Effector memory CD8-positive, alpha-beta T cell (primary cell): ENCODE measurements at regions not wholly inside any gene's neighbourhood (a gene's known extent, or its start where the extent isn't known, plus 50 kb on each side); places are given as distances from the start of the nearest gene placed in this dataset.

Source experiments
- ATAC-seq: fragments of 150-1000 bp; cut with Tn5 transposase; replicated peaks from 2 replicates; pipeline ENCODE4 v1.10.0; 2021; ENCODE audit warnings: mild to moderate bottlenecking, moderate library complexity
- DNase-seq, 3 experiments: peaks; one replicate each; pipeline ENCODE4 v3.0.0; 2021
- H3K27ac Mint-ChIP-seq, 2 donors: one replicate each; pipeline ENCODE4 v1.8.0; 2022; ENCODE audit warnings: mild to moderate bottlenecking in 2 of 2, mixed read lengths in 2 of 2, moderate library complexity in 2 of 2
- H3K27me3 Mint-ChIP-seq, 2 donors: one replicate each; pipeline ENCODE4 v1.8.0; 2022; ENCODE audit warnings: mixed read lengths in 2 of 2
- H3K36me3 Mint-ChIP-seq: one replicate; pipeline ENCODE4 v1.8.0; 2022; ENCODE audit warnings: mild to moderate bottlenecking, moderate library complexity, mixed read lengths; ENCODE audit not compliant: insufficient read depth
- H3K4me1 Mint-ChIP-seq, 2 donors: one replicate each; pipeline ENCODE4 v1.8.0; 2022; ENCODE audit warnings: low read depth in 2 of 2, mixed read lengths in 2 of 2
- H3K4me3 Mint-ChIP-seq, 2 donors: one replicate each; pipeline ENCODE4 v1.8.0; 2022; ENCODE audit warnings: mild to moderate bottlenecking in 2 of 2, mixed read lengths in 2 of 2, moderate library complexity in 2 of 2
- H3K9me3 Mint-ChIP-seq, 2 donors: one replicate each; pipeline ENCODE4 v1.8.0; 2022; ENCODE audit warnings: mixed read lengths in 2 of 2

DNA sequence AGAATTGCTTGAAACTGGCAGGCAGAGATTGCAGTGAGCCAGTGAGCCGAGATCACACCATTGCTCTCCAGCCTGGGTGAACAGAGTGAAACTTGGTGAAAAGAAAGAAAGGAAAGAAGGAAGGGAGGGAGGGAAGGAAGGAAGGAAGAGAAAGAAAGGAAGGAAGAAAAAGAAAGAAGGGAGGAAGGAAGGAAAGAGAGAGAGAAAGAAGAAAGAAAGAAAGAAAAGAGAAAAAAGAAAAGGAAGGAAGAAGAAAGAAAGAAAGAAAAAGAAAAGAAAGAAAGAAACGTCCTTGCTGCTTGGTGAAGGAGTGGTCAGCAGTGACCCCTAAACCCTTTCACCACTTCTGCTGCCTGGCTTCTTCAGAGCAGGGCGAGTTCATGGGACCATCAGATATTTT is 147.1 kb upstream of the MYO3A start:
- Mint-ChIP-seq H3K4me3 (no peak overlapping the region), H3K4me1 (no peaks in the 10 kb centered on the region)

GRCh38 chr10:25797888-25798429 is 136.1 kb upstream of the MYO3A start:
- no peak overlapping the region for H3K27ac Mint-ChIP-seq
- no peaks in the 10 kb centered on the region for H3K36me3 Mint-ChIP-seq
- H3K4me3 Mint-ChIP-seq: no peak overlapping the region
- no peak for DNase-seq
- no peak for ATAC-seq
- no peaks in the 10 kb centered on the region for H3K27me3 Mint-ChIP-seq
- peaks cover 0 to 9% of the 10 kb centered on the region in 2 donors for H3K9me3 Mint-ChIP-seq
- no peaks in the 10 kb centered on the region for H3K4me1 Mint-ChIP-seq

More for the DNA sequence above, 147.1 kb upstream of the MYO3A start:
- Mint-ChIP-seq H3K27me3 (no peaks in the 10 kb centered on the region), H3K9me3 (peaks cover 0 to 2% of the 10 kb centered on the region in 2 donors), H3K36me3 (no peaks in the 10 kb centered on the region), H3K27ac (no peak overlapping the region)
- ATAC-seq: no peak
- DNase-seq: no peak

DNA sequence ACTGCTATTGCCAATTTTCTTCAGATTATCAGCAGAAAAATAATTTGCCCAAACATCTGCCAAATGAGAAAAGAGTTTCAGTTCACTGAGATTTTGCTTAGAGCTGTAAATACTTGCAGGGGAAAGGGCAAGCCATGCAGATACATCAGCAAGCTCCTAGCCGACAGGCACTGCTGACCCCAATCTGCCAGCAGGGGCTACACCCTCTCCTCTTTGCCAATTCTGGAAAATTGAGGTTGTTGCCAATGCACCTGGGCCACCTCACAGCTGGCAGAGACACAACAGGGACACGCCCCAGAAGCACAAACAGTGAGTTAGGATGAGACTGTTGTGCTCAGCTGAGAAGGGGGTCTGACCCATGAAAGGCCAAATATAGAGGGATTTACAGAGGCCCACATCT is 129.5 kb upstream of the MYO3A start:
- no peak for DNase-seq
- peaks cover 0 to 2% of the 10 kb centered on the region in 2 donors for H3K9me3 Mint-ChIP-seq
- H3K36me3 Mint-ChIP-seq: no peaks in the 10 kb centered on the region
- no peak overlapping the region for H3K27ac Mint-ChIP-seq
- no peak overlapping the region for H3K4me3 Mint-ChIP-seq
- ATAC-seq: no peak
- H3K4me1 Mint-ChIP-seq: no peaks in the 10 kb centered on the region
- no peaks in the 10 kb centered on the region for H3K27me3 Mint-ChIP-seq

DNA sequence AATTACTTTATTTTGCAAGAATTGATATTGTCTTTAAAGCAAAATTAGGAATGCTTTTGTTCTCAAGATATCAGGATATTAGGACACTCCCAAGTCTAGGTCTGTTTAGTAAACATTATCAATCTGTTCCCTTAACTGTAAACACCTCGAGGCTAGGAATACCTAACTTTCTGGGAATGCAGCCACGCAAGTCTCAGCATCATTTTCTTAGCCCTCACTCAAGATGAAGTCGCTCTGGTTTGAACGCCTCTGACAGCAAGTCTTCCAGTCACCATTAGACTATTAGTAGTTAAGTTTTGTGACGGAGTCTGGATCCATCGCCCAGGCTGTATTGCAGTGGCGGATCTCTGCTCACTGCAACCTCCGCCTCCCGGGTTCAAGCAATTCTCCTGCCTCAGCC is 128.0 kb upstream of the MYO3A start:
- Mint-ChIP-seq H3K27me3 (no peaks in the 10 kb centered on the region), H3K4me1 (no peaks in the 10 kb centered on the region), H3K4me3 (no peak overlapping the region), H3K27ac (no peak overlapping the region), H3K36me3 (no peaks in the 10 kb centered on the region), H3K9me3 (peaks cover 0 to 2% of the 10 kb centered on the region in 2 donors)
- ATAC-seq (no peak), DNase-seq (no peak)

GRCh38 chr10:25808372-25808771 is 125.7 kb upstream of the MYO3A start:
- H3K4me3 Mint-ChIP-seq: no peak overlapping the region
- H3K9me3 Mint-ChIP-seq: peaks cover 0 to 2% of the 10 kb centered on the region in 2 donors
- no peaks in the 10 kb centered on the region for H3K4me1 Mint-ChIP-seq
- no peaks in the 10 kb centered on the region for H3K36me3 Mint-ChIP-seq
- H3K27me3 Mint-ChIP-seq: no peaks in the 10 kb centered on the region
- no peak overlapping the region for H3K27ac Mint-ChIP-seq
- DNase-seq (no peak), ATAC-seq (no peak)

DNA sequence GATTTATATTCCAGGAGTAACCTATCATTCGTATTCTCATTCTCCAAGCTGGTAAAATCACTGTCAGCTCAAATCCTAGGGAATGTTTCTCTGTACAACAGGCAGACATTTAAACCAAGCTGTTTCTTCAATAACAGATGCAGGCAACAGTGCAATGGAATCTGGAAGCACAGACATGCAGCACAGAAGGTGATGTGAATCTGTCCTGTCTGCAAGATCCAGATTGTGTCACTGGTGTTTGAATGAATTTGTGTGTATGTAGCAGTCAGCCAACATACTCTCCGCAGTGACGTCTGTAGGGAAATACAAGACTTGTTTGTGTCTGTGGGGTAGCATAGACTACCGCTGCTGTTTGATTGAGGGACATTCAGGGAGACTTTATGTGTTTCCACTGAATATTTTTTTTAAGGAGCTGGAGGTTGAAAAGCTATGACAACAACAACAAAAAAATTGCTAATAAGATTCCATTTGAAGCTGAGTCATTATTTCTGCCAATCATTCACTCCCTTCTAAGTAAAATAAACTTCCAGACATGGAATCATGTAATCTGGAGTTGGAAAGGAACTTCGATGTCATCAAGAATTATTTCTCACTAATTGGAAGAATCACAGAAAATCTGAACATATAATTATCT is 122.9 kb upstream of the MYO3A start:
- Mint-ChIP-seq H3K27me3 (no peaks in the 10 kb centered on the region), H3K27ac (no peak overlapping the region), H3K9me3 (peaks cover 0 to 6% of the 10 kb centered on the region in 2 donors), H3K36me3 (no peaks in the 10 kb centered on the region), H3K4me3 (no peak overlapping the region), H3K4me1 (no peaks in the 10 kb centered on the region)
- ATAC-seq: no peak
- DNase-seq: no peak

- H3K4me1 Mint-ChIP-seq: no peaks in the 10 kb centered on the region
- H3K36me3 Mint-ChIP-seq: no peaks in the 10 kb centered on the region
- H3K27ac Mint-ChIP-seq: no peak overlapping the region
- DNase-seq: no peak
- peaks cover 0 to 4% of the 10 kb centered on the region in 2 donors for H3K9me3 Mint-ChIP-seq
- no peaks in the 10 kb centered on the region for H3K27me3 Mint-ChIP-seq
- H3K4me3 Mint-ChIP-seq: no peak overlapping the region
- ATAC-seq: no peak
Observed at GRCh38 chr10:25813511-25813910, 120.5 kb upstream of the MYO3A start.

- Mint-ChIP-seq H3K9me3 (peaks cover 0 to 6% of the 10 kb centered on the region in 2 donors), H3K27me3 (no peaks in the 10 kb centered on the region), H3K27ac (no peak overlapping the region), H3K36me3 (no peaks in the 10 kb centered on the region), H3K4me1 (no peaks in the 10 kb centered on the region), H3K4me3 (no peak overlapping the region)
- no peak for ATAC-seq
- DNase-seq: no peak
Observed at GRCh38 chr10:25815236-25815635, 118.8 kb upstream of the MYO3A start.

DNA sequence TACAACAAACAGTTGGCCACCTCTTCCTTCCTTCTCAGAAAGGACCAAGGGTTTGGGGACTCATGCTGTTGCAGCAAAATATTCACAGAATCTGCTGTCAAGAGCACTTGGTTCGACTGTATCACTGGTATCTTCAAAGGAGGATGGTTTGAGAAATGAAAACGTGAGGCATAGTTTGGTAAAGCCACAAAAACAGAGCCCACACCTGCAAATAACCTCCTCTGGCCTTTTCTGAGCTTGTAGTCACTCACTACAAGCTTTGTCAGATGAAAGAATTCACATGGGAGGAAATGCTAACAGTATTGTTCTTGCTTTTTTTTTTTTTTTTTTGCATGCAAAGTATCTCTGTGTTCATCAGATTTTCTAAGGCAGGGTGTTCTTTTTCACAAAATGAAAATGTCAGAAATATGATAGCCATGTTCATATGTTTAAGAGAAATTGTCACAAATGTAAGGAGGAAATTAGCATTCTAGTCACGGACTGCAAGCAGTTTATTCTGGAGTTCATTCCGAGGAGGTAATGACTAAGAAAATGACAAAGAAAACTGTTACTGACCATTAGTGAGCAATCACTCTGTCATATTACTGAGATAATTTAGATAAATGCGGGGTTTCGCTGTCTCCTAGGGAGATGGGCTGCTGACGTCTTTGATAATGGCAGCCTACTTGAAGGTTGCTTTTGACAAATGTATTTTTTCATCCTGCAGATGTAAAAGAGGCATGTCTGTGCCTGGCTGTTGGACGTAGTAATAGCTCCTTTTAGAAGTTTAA is 117.8 kb upstream of the MYO3A start:
- no peaks in the 10 kb centered on the region for H3K27me3 Mint-ChIP-seq
- no peak for ATAC-seq
- no peak overlapping the region for H3K4me3 Mint-ChIP-seq
- H3K4me1 Mint-ChIP-seq: peaks cover 0 to 3% of the 10 kb centered on the region in 2 donors
- H3K27ac Mint-ChIP-seq: no peak overlapping the region
- no peak for DNase-seq
- peaks cover 6 to 8% of the 10 kb centered on the region in 2 donors for H3K9me3 Mint-ChIP-seq
- no peaks in the 10 kb centered on the region for H3K36me3 Mint-ChIP-seq

DNA sequence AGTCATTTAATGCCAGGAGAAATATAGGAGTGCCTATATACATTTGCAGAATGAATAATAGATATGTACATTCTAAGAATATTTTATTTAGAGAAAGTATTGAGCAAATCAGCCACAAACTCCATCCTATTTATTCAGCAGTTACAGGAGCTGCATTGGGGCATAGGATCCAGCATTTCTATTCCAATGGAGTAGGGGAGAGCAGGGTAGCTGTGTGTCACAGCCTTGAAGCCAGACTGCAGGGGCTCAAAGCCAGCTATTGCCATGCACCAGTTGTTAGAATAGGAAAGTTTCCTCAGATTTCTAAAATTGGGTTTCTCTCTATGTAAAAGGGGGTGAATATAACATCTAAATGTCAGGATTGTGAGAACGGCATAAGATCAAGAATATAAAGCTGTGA is 116.8 kb upstream of the MYO3A start:
- peaks cover 6 to 9% of the 10 kb centered on the region in 2 donors for H3K9me3 Mint-ChIP-seq
- no peaks in the 10 kb centered on the region for H3K27me3 Mint-ChIP-seq
- H3K27ac Mint-ChIP-seq: no peak overlapping the region
- no peaks in the 10 kb centered on the region for H3K36me3 Mint-ChIP-seq
- no peak overlapping the region for H3K4me3 Mint-ChIP-seq
- no peak for ATAC-seq
- DNase-seq: no peak
- peaks cover 0 to 4% of the 10 kb centered on the region in 2 donors for H3K4me1 Mint-ChIP-seq

- H3K4me1 Mint-ChIP-seq: peaks cover 0 to 4% of the 10 kb centered on the region in 2 donors
- peaks cover 6 to 9% of the 10 kb centered on the region in 2 donors for H3K9me3 Mint-ChIP-seq
- H3K27ac Mint-ChIP-seq: no peak overlapping the region
- H3K36me3 Mint-ChIP-seq: no peaks in the 10 kb centered on the region
- no peaks in the 10 kb centered on the region for H3K27me3 Mint-ChIP-seq
- DNase-seq: no peak
- no peak overlapping the region for H3K4me3 Mint-ChIP-seq
- no peak for ATAC-seq
Observed at GRCh38 chr10:25818751-25819150, 115.3 kb upstream of the MYO3A start.

- no peaks in the 10 kb centered on the region for H3K36me3 Mint-ChIP-seq
- H3K27ac Mint-ChIP-seq: peak overlapping the region in 1 of 2 donors; percentile 68
- H3K27me3 Mint-ChIP-seq: no peaks in the 10 kb centered on the region
- peaks cover 2 to 9% of the 10 kb centered on the region in 2 donors for H3K9me3 Mint-ChIP-seq
- H3K4me1 Mint-ChIP-seq: peaks cover 0 to 4% of the 10 kb centered on the region in 2 donors
- ATAC-seq (no peak), DNase-seq (no peak)
- H3K4me3 Mint-ChIP-seq: peak overlapping the region; percentile 59 to 66
Observed at GRCh38 chr10:25820472-25820871, 113.6 kb upstream of the MYO3A start.

- Mint-ChIP-seq H3K4me3 (peak overlapping the region; percentile 59 to 66), H3K27ac (peak overlapping the region in 1 of 2 donors; percentile 68), H3K4me1 (peaks cover 0 to 4% of the 10 kb centered on the region in 2 donors), H3K36me3 (no peaks in the 10 kb centered on the region), H3K9me3 (peaks cover 2 to 9% of the 10 kb centered on the region in 2 donors), H3K27me3 (no peaks in the 10 kb centered on the region)
- no peak for ATAC-seq
- no peak for DNase-seq
Observed at GRCh38 chr10:25820874-25821273, 113.2 kb upstream of the MYO3A start.

DNA sequence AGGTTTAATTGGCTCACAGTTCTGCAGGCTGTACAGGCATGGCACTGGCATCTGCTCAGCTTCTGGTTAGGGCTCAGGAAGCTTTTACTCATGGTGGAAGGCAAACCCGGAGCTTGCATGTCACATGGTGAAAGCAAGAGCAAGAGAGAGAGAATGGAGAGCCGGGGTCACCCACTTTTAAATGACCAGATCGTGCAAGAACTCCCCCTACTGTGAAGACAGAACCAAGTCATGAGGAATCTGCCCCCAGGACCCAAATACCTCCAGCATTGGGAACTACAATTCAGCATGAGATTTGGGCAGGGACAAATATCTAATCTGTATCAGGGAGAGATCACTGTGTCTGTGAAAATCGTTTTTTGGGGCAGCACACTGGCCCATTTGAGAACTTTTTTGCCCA is 110.0 kb upstream of the MYO3A start:
- peaks cover 0 to 4% of the 10 kb centered on the region in 2 donors for H3K4me1 Mint-ChIP-seq
- no peak for ATAC-seq
- H3K36me3 Mint-ChIP-seq: no peaks in the 10 kb centered on the region
- peaks cover 0 to 9% of the 10 kb centered on the region in 2 donors for H3K9me3 Mint-ChIP-seq
- H3K27ac Mint-ChIP-seq: no peak overlapping the region
- peaks cover 0 to 6% of the 10 kb centered on the region in 2 donors for H3K27me3 Mint-ChIP-seq
- H3K4me3 Mint-ChIP-seq: no peak overlapping the region
- DNase-seq: no peak
